NCI-H345 (cell line): ENCODE measurements at regions not wholly inside any gene's neighbourhood (a gene's known extent, or its start where the extent isn't known, plus 50 kb on each side); places are given as distances from the start of the nearest gene placed in this dataset.
A peak's percentile ranks its signal among the peaks of the same experiment; 100 is the strongest.
"Not testable (repeated sequence)": the region's sequence is repeated elsewhere in the genome, so short reads cannot be mapped to it uniquely, and the experiment has no call there.

Experiments
- DNase-seq: peaks from one replicate; lab custom pipeline; 2025; lab: John Stamatoyannopoulos, UW

GRCh38 chr2:236415684-236416444, 151.7 kb upstream of the ASB18 start:
- no peak for DNase-seq

- no peak for DNase-seq
These were observed 152.5 kb upstream of the ACKR3 start for GRCh38 chr2:236417150-236417549.

- no peak for DNase-seq
These were observed 139.0 kb upstream of the ACKR3 start for GRCh38 chr2:236430584-236430983.

GRCh38 chr2:236434593-236434992, 135.0 kb upstream of the ACKR3 start:
- DNase-seq: peak; percentile 24

GRCh38 chr2:236440110-236440881, 129.3 kb upstream of the ACKR3 start:
- DNase-seq: no peak

- peak; percentile 20 for DNase-seq
These were observed 125.4 kb upstream of the ACKR3 start for GRCh38 chr2:236444187-236444586.

- no peak for DNase-seq
These were observed 123.9 kb upstream of the ACKR3 start for GRCh38 chr2:236445678-236446077.

- no peak for DNase-seq
These were observed 123.1 kb upstream of the ACKR3 start for GRCh38 chr2:236446521-236446920.

- no peak for DNase-seq
These were observed 120.4 kb upstream of the ACKR3 start for GRCh38 chr2:236449167-236449761.

- no peak for DNase-seq
These were observed 117.4 kb upstream of the ACKR3 start for GRCh38 chr2:236452238-236452637.

- DNase-seq: no peak
These were observed 115.5 kb upstream of the ACKR3 start for GRCh38 chr2:236454076-236454475.

GRCh38 chr2:236459393-236459792, 110.2 kb upstream of the ACKR3 start:
- DNase-seq: no peak

GRCh38 chr2:236464140-236464539, 105.5 kb upstream of the ACKR3 start:
- DNase-seq: no peak

- no peak for DNase-seq
These were observed 96.7 kb upstream of the ACKR3 start for GRCh38 chr2:236472720-236473495.

GRCh38 chr2:236473691-236474090, 95.9 kb upstream of the ACKR3 start:
- no peak for DNase-seq

- DNase-seq: no peak
These were observed 89.8 kb upstream of the ACKR3 start for GRCh38 chr2:236479814-236480213.

GRCh38 chr2:236483102-236483501, 86.5 kb upstream of the ACKR3 start:
- no peak for DNase-seq

- no peak for DNase-seq
These were observed 84.1 kb upstream of the ACKR3 start for GRCh38 chr2:236485519-236485918.

- not testable (repeated sequence) for DNase-seq
These were observed 80.5 kb upstream of the ACKR3 start for GRCh38 chr2:236489083-236489482.

GRCh38 chr2:236489895-236490404, 79.7 kb upstream of the ACKR3 start:
- no peak for DNase-seq

- no peak for DNase-seq
These were observed 73.3 kb upstream of the ACKR3 start for GRCh38 chr2:236496340-236496739.

GRCh38 chr2:236498369-236498768, 71.3 kb upstream of the ACKR3 start:
- no peak for DNase-seq
